Tibial artery (tissue), 4 donors: ENCODE measurements at regions not wholly inside any gene's neighbourhood (a gene's known extent, or its start where the extent isn't known, plus 50 kb on each side); places are given as distances from the start of the nearest gene placed in this dataset.
A peak's percentile ranks its signal among the peaks of the same experiment; 100 is the strongest.

Source experiments
- DNase-seq, 2 donors: peaks; one replicate each; pipeline ENCODE4 v3.0.0-alpha.2; 2019
- H3K27ac ChIP-seq, 2 donors: fragments of 200-600 bp; sonication (generic) in 1 of 2; 1 replicate in 1 of 2; 2 replicates in 1 of 2; pipeline ENCODE4 v1.5.1; 2018 to 2019; ENCODE audit warnings: mild to moderate bottlenecking in 1 of 2
- H3K27me3 ChIP-seq, 2 donors: fragments of 200-600 bp; sonication (generic) in 1 of 2; one replicate each; pipeline versions ENCODE4 v1.5.1 to v1.6.0; 2016 to 2019
- H3K36me3 ChIP-seq, 3 donors: fragments of 200-600 bp; sonication (generic) in 2 of 3; one replicate each; pipeline ENCODE4 v1.5.1; 2016 to 2019; ENCODE audit warnings: mild to moderate bottlenecking in 2 of 3
- H3K4me1 ChIP-seq, 4 donors: fragments of 200-600 bp; sonication (generic) in 2 of 4; 1 replicate in 3 of 4; 2 replicates in 1 of 4; pipeline ENCODE4 v1.5.1; 2016 to 2019
- H3K4me3 ChIP-seq, 2 donors: fragments of 200-600 bp; sonication (generic) in 1 of 2; 1 replicate in 1 of 2; 2 replicates in 1 of 2; pipeline ENCODE4 v1.5.1; 2018 to 2019; ENCODE audit warnings: mild to moderate bottlenecking in 2 of 2
- H3K9me3 ChIP-seq, 3 donors: fragments of 200-600 bp; sonication (generic) in 1 of 3; one replicate each; pipeline ENCODE4 v1.5.1; 2016 to 2019
- CTCF ChIP-seq, 2 experiments: fragments of 200-600 bp in 1 of 2; fragments of 450-650 bp in 1 of 2; IDR thresholded peaks; one replicate each; pipeline ENCODE4 v1.5.1; 2017 to 2019; ENCODE audit warnings: antibody characterized with exemption in 2 of 2, mild to moderate bottlenecking in 1 of 2, moderate library complexity in 1 of 2
- intact Hi-C: fragments of 100-400 bp; cut with DNase I; formaldehyde crosslinking; loops from one replicate; pipeline ENCODE4 v1.15.0; 2023; ENCODE audit warnings: low total_unique reads

GRCh38 chr12:14169281-14169680 is 187.9 kb upstream of the GRIN2B start:
- H3K9me3 ChIP-seq: no peaks in the 10 kb centered on the region
- H3K4me3 ChIP-seq: no peak overlapping the region
- no peak for DNase-seq
- H3K36me3 ChIP-seq: no peaks in the 10 kb centered on the region
- H3K27me3 ChIP-seq: no peaks in the 10 kb centered on the region
- no peak for TF ChIP-seq CTCF (IDR thresholded peaks at IDR 0.05)
- intact Hi-C loops: no loop called here
- no peak overlapping the region for H3K27ac ChIP-seq
- no peaks in the 10 kb centered on the region for H3K4me1 ChIP-seq

GRCh38 chr12:14171106-14171505 is 189.7 kb upstream of the GRIN2B start:
- intact Hi-C loops: no loop called here

GRCh38 chr12:14175206-14175605 is 190.3 kb upstream of the ATF7IP start:
- no peak for DNase-seq

More at GRCh38 chr12:14171106-14171505, 189.7 kb upstream of the GRIN2B start:
- no peak for TF ChIP-seq CTCF (IDR thresholded peaks at IDR 0.05)
- Histone ChIP-seq H3K36me3 (no peaks in the 10 kb centered on the region), H3K9me3 (no peaks in the 10 kb centered on the region), H3K27ac (no peak overlapping the region), H3K4me1 (no peaks in the 10 kb centered on the region), H3K4me3 (no peak overlapping the region), H3K27me3 (no peaks in the 10 kb centered on the region)
- no peak for DNase-seq

GRCh38 chr12:14185427-14186192 is 179.9 kb upstream of the ATF7IP start:
- H3K27me3 ChIP-seq: no peaks in the 10 kb centered on the region
- no peaks in the 10 kb centered on the region for H3K9me3 ChIP-seq
- H3K27ac ChIP-seq: no peak overlapping the region
- no peak for DNase-seq
- intact Hi-C loops: no loop called here
- H3K4me3 ChIP-seq: no peak overlapping the region
- H3K4me1 ChIP-seq: no peaks in the 10 kb centered on the region
- no peaks in the 10 kb centered on the region for H3K36me3 ChIP-seq
- TF ChIP-seq CTCF (IDR thresholded peaks at IDR 0.05): peak; percentile 15 to 34

More at GRCh38 chr12:14175206-14175605, 190.3 kb upstream of the ATF7IP start:
- Histone ChIP-seq H3K4me1 (no peaks in the 10 kb centered on the region), H3K9me3 (no peaks in the 10 kb centered on the region), H3K36me3 (no peaks in the 10 kb centered on the region), H3K4me3 (no peak overlapping the region), H3K27ac (no peak overlapping the region), H3K27me3 (no peaks in the 10 kb centered on the region)
- no peak for TF ChIP-seq CTCF (IDR thresholded peaks at IDR 0.05)
- intact Hi-C loops: no loop called here

GRCh38 chr12:14186193-14186502 is 179.3 kb upstream of the ATF7IP start:
- Histone ChIP-seq H3K36me3 (no peaks in the 10 kb centered on the region), H3K4me1 (no peaks in the 10 kb centered on the region), H3K4me3 (no peak overlapping the region), H3K9me3 (no peaks in the 10 kb centered on the region), H3K27me3 (no peaks in the 10 kb centered on the region), H3K27ac (no peak overlapping the region)
- TF ChIP-seq CTCF (IDR thresholded peaks at IDR 0.05): no peak
- no peak for DNase-seq
- intact Hi-C loops: no loop called here

GRCh38 chr12:14187002-14187401 is 178.5 kb upstream of the ATF7IP start:
- H3K36me3 ChIP-seq: no peaks in the 10 kb centered on the region
- H3K27me3 ChIP-seq: no peaks in the 10 kb centered on the region
- no peak for DNase-seq
- intact Hi-C loops: no loop called here
- no peak overlapping the region for H3K4me3 ChIP-seq
- no peaks in the 10 kb centered on the region for H3K4me1 ChIP-seq
- no peak for TF ChIP-seq CTCF (IDR thresholded peaks at IDR 0.05)
- H3K27ac ChIP-seq: no peak overlapping the region
- H3K9me3 ChIP-seq: no peaks in the 10 kb centered on the region
